K562 (cell line): ENCODE measurements at regions not wholly inside any gene's neighbourhood (a gene's known extent, or its start where the extent isn't known, plus 50 kb on each side); places are given as distances from the start of the nearest gene placed in this dataset.

Experiments used
- ATAC-seq: fragments of 200-7000 bp; cut with Tn5 transposase; 3 replicates; pipeline ENCODE4 v1.9.1; 2020; ENCODE audit warnings: moderate library complexity
- BruUV-seq: library from RNA; stranded (reverse); fragments of 400-500 nt; replicated peaks from 2 replicates; lab custom pipeline; 2021; lab: Mats Ljungman, UMichigan
- CTCF ChIA-PET: fragments of 300-600 bp; formaldehyde crosslinking; extraction: SDS; loops from one replicate; lab custom pipeline; 2021; ENCODE audit warnings: low intra/inter-chr PET ratio; lab: Yijun Ruan, JAX
- POLR2A ChIA-PET: fragments of 300-600, 350-650 bp; sonication (Branson Sonifier 250); formaldehyde crosslinking; extraction: SDS; loops from one replicate; lab custom pipeline; 2021; ENCODE audit warnings: antibody characterized with exemption, inconsistent platforms; lab: Yijun Ruan, JAX
- DNase-seq, 4 experiments: peaks; one replicate each; pipeline versions ENCODE4 v3.0.0 to v3.0.0-alpha.2; 2011 to 2018; ENCODE audit warnings: low spot score in 3 of 4, mixed read lengths in 3 of 4; ENCODE audit errors: extremely low read depth in 1 of 4
- FAIRE-seq: peaks from 2 replicates; lab custom pipeline; 2011; peaks lifted over from hg19 to GRCh38; lab: Jason Lieb, UNC
- H2AFZ ChIP-seq: 2 replicates; pipeline ENCODE4 v1.6.0; 2011; ENCODE audit warnings: low read depth, low read length, control low read depth, inconsistent platforms
- H3K27ac ChIP-seq: fragments of 200-600 bp; 3 replicates; pipeline ENCODE4 v1.8.0; 2011; ENCODE audit warnings: low read depth, mild to moderate bottlenecking, control low read depth, inconsistent platforms, low read length, moderate library complexity, mixed read lengths; ENCODE audit errors: extremely low read depth
- H3K27me3 ChIP-seq, 2 experiments: fragments of 300-600 bp in 1 of 2; 2 replicates in 1 of 2; 3 replicates in 1 of 2; pipeline versions ENCODE4 v1.6.0 to v1.8.0; 2011; ENCODE audit warnings: inconsistent platforms in 2 of 2, low read length in 2 of 2, mild to moderate bottlenecking in 1 of 2, mixed read lengths in 1 of 2, moderate library complexity in 1 of 2; ENCODE audit not compliant: control insufficient read depth in 2 of 2, insufficient read depth in 2 of 2
- H3K36me3 ChIP-seq: fragments of 300-600 bp; 3 replicates; pipeline ENCODE4 v1.8.0; 2011; ENCODE audit warnings: mild to moderate bottlenecking, low read length, inconsistent platforms; ENCODE audit not compliant: control insufficient read depth, insufficient read depth
- H3K4me1 ChIP-seq, 2 experiments: fragments of 200-600 bp in 1 of 2; replicated peaks in 1 of 2; 2 replicates in 1 of 2; 3 replicates in 1 of 2; pipeline versions ENCODE4 v1.5.1 to v1.8.0; 2011; ENCODE audit warnings: inconsistent platforms in 2 of 2, low read length in 2 of 2, mild to moderate bottlenecking in 1 of 2, mixed read lengths in 1 of 2, moderate library complexity in 1 of 2; ENCODE audit not compliant: control insufficient read depth in 2 of 2, insufficient read depth in 2 of 2
- H3K4me2 ChIP-seq: 2 replicates; pipeline ENCODE4 v1.6.1; 2011; ENCODE audit warnings: low read length, control low read depth, inconsistent platforms, mixed read lengths; ENCODE audit not compliant: insufficient read depth
- H3K4me3 ChIP-seq: fragments of 200-600 bp; sonication (generic), shearing (Covaris generic); 2 replicates; pipeline ENCODE4 v1.5.1; 2016; ENCODE audit warnings: control low read depth, inconsistent platforms
- H3K79me2 ChIP-seq: fragments of 200-600 bp; 3 replicates; pipeline ENCODE4 v1.8.0; 2011; ENCODE audit warnings: low read length, inconsistent platforms; ENCODE audit not compliant: control insufficient read depth, insufficient read depth
- H3K9ac ChIP-seq, 2 experiments: 2 replicates each; pipeline versions ENCODE4 v1.6.0 to v1.6.1; 2011; ENCODE audit warnings: low read depth in 2 of 2, low read length in 2 of 2, control low read depth in 1 of 2, inconsistent platforms in 1 of 2, mild to moderate bottlenecking in 1 of 2, mixed read lengths in 1 of 2; ENCODE audit not compliant: insufficient read depth in 1 of 2
- H3K9me1 ChIP-seq: one replicate; pipeline ENCODE4 v1.6.0; 2011; ENCODE audit warnings: inconsistent platforms, mild to moderate bottlenecking, low read length, moderate library complexity; ENCODE audit not compliant: control insufficient read depth, insufficient read depth
- H3K9me3 ChIP-seq: replicated peaks from 2 replicates; pipeline ENCODE4 v1.5.1; 2011; ENCODE audit warnings: low read depth, low read length, inconsistent platforms; ENCODE audit not compliant: control insufficient read depth, insufficient read depth
- H4K20me1 ChIP-seq: replicated peaks from 2 replicates; pipeline ENCODE4 v1.6.1; 2011; ENCODE audit warnings: low read length, inconsistent platforms, mixed read lengths; ENCODE audit not compliant: control insufficient read depth, insufficient read depth
- C11orf30 ChIP-seq: fragments of 450-650 bp; IDR thresholded peaks from 2 replicates; pipeline ENCODE4 v1.6.1; 2016; ENCODE audit warnings: low read depth, mild to moderate bottlenecking
- CBX2 ChIP-seq: fragments of 200-600 bp; sonication (generic); IDR thresholded peaks from one replicate; pipeline ENCODE4 v1.6.1; 2012; ENCODE audit warnings: mild to moderate bottlenecking, low read length, inconsistent platforms; ENCODE audit not compliant: insufficient read depth, poor library complexity, severe bottlenecking
- CHD2 ChIP-seq: IDR thresholded peaks from 2 replicates; pipeline ENCODE4 v1.6.1; 2011; ENCODE audit warnings: low read depth, low read length
- E2F1 ChIP-seq: sonication (generic); formaldehyde crosslinking; IDR thresholded peaks from 2 replicates; pipeline ENCODE4 v1.8.1; 2023; ENCODE audit warnings: mild to moderate bottlenecking, missing genetic modification reagents, moderate library complexity
- KDM2B ChIP-seq: fragments of 250-450 bp; sonication (Bioruptor Pico); IDR thresholded peaks from 2 replicates; pipeline ENCODE4 v1.8.0; 2021; ENCODE audit warnings: mild to moderate bottlenecking, moderate library complexity
- LARP7 ChIP-seq: fragments of 450-650 bp; IDR thresholded peaks from 2 replicates; pipeline ENCODE4 v1.6.1; 2016
- PML ChIP-seq: IDR thresholded peaks from 2 replicates; pipeline ENCODE4 v1.6.1; 2012; ENCODE audit warnings: low read length, inconsistent platforms
- PPARD ChIP-seq: fragments of 250-450 bp; sonication (Bioruptor Pico); IDR thresholded peaks from 2 replicates; pipeline ENCODE4 v1.8.0; 2022; ENCODE audit warnings: inconsistent platforms, mild to moderate bottlenecking, moderate library complexity
- RCOR1 ChIP-seq, 2 experiments: IDR thresholded peaks; 2 replicates each; pipeline ENCODE4 v1.6.1; 2012; ENCODE audit warnings: low read depth in 2 of 2, low read length in 2 of 2, borderline replicate concordance in 1 of 2, improper control_type of control experiment in 1 of 2
- ZBTB5 ChIP-seq: fragments of 450-650 bp; IDR thresholded peaks from 2 replicates; pipeline ENCODE4 v1.6.1; 2017; ENCODE audit warnings: antibody characterized with exemption
- ZC3H11A ChIP-seq: IDR thresholded peaks from 2 replicates; pipeline ENCODE4 v1.6.1; 2012; ENCODE audit warnings: low read depth, low read length, improper control_type of control experiment
- ZNF274 ChIP-seq: IDR thresholded peaks from 2 replicates; pipeline ENCODE4 v1.6.1; 2011; ENCODE audit warnings: low read depth, mild to moderate bottlenecking, low read length, moderate library complexity, borderline replicate concordance
- ZNF668 ChIP-seq: fragments of 250-450 bp; sonication (Bioruptor Pico); IDR thresholded peaks from 2 replicates; pipeline ENCODE4 v1.8.0; 2022; ENCODE audit warnings: mild to moderate bottlenecking, inconsistent platforms
- WGBS: fragments of 100-300 bp; shearing (Covaris generic); methylation state at CpG from one replicate; pipeline ENCODE4 v1.1.6; 2016; ENCODE audit warnings: low coverage, mixed read lengths; ENCODE audit not compliant: insufficient coverage; ENCODE audit errors: missing lambda C conversion rate; 5-methylcytosine and 5-hydroxymethylcytosine counted together
- in situ Hi-C: fragments of 300-500 bp; cut with MboI; formaldehyde crosslinking; loops from 4 replicates; pipeline ENCODE4 v1.15.0; 2018; ENCODE audit warnings: inconsistent platforms, mixed read lengths
- intact Hi-C: fragments of 100-400 bp; cut with micrococcal nuclease; formaldehyde crosslinking; loops from 2 replicates; pipeline ENCODE4 v1.14.2; 2022
- TF ChIP-seq, protein P1 (sequence below): fragments of 250-450 bp; sonication (Bioruptor Pico); IDR thresholded peaks from 2 replicates; pipeline ENCODE4 v1.4.0; 2020
- TF ChIP-seq, protein P2 (sequence below): fragments of 250-450 bp; sonication (Bioruptor Pico); IDR thresholded peaks from 2 replicates; pipeline ENCODE4 v1.4.0; 2020; ENCODE audit warnings: mild to moderate bottlenecking
- TF ChIP-seq, protein P3 (sequence below): sonication (generic); formaldehyde crosslinking; IDR thresholded peaks from 2 replicates; pipeline ENCODE4 v1.4.0; 2020; ENCODE audit warnings: mild to moderate bottlenecking, missing genetic modification reagents

- Histone ChIP-seq H3K9me3 (no peaks in the 10 kb centered on the region), H3K9me1 (no peaks in the 10 kb centered on the region), H3K9ac (no peak overlapping the region), H3K27me3 (peaks cover 2 to 11% of the 10 kb centered on the region in 2 experiments; a peak in 4 of 5 replicates), H3K27ac (no peak overlapping the region), H3K4me3 (no peak overlapping the region), H3K36me3 (no peaks in the 10 kb centered on the region), H4K20me1 (no peaks in the 10 kb centered on the region; the same call in 1 of the 2 replicates), H3K4me1 (no peaks in the 10 kb centered on the region), H3K4me2 (no peak overlapping the region), H3K79me2 (no peaks in the 10 kb centered on the region), H2AFZ (no peak overlapping the region)
- in situ Hi-C loops (loop anchor here (25.0 kb wide), 1 partner anchor 1249 kb away; no protein-coding TSS in a partner anchor), intact Hi-C loops (no loop called here)
- ATAC-seq: no peak
- ChIA-PET POLR2A (interaction anchor here (0.8 to 1.1 kb wide), 2 partner anchors 9 to 235 kb away, joined by 3 read pairs; no protein-coding TSS in a partner anchor), CTCF (no interaction called here)
- no peak for DNase-seq
- FAIRE-seq: no peak
- no TSS peak for BruUV-seq
- WGBS: under 1% methylated on average over 11 of the region's 11 CpGs
- no peak for TF ChIP-seq ZNF274
- no peak for TF ChIP-seq LARP7
- TF ChIP-seq, protein P1, sequence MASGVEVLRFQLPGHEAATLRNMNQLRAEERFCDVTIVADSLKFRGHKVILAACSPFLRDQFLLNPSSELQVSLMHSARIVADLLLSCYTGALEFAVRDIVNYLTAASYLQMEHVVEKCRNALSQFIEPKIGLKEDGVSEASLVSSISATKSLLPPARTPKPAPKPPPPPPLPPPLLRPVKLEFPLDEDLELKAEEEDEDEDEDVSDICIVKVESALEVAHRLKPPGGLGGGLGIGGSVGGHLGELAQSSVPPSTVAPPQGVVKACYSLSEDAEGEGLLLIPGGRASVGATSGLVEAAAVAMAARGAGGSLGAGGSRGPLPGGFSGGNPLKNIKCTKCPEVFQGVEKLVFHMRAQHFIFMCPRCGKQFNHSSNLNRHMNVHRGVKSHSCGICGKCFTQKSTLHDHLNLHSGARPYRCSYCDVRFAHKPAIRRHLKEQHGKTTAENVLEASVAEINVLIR (CRISPR knock-in tag): no peak
- no peak for TF ChIP-seq CHD2
- TF ChIP-seq C11orf30: no peak
- no peak for TF ChIP-seq ZBTB5
- no peak for TF ChIP-seq PPARD (CRISPR knock-in tag)
- TF ChIP-seq KDM2B: no peak
- TF ChIP-seq PML: no peak
- TF ChIP-seq CBX2: no peak
- TF ChIP-seq ZNF668 (CRISPR knock-in tag): no peak
- TF ChIP-seq, protein P2, sequence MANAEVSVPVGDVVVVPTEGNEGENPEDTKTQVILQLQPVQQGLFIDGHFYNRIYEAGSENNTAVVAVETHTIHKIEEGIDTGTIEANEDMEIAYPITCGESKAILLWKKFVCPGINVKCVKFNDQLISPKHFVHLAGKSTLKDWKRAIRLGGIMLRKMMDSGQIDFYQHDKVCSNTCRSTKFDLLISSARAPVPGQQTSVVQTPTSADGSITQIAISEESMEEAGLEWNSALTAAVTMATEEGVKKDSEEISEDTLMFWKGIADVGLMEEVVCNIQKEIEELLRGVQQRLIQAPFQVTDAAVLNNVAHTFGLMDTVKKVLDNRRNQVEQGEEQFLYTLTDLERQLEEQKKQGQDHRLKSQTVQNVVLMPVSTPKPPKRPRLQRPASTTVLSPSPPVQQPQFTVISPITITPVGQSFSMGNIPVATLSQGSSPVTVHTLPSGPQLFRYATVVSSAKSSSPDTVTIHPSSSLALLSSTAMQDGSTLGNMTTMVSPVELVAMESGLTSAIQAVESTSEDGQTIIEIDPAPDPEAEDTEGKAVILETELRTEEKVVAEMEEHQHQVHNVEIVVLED: no peak
- TF ChIP-seq, protein P3, sequence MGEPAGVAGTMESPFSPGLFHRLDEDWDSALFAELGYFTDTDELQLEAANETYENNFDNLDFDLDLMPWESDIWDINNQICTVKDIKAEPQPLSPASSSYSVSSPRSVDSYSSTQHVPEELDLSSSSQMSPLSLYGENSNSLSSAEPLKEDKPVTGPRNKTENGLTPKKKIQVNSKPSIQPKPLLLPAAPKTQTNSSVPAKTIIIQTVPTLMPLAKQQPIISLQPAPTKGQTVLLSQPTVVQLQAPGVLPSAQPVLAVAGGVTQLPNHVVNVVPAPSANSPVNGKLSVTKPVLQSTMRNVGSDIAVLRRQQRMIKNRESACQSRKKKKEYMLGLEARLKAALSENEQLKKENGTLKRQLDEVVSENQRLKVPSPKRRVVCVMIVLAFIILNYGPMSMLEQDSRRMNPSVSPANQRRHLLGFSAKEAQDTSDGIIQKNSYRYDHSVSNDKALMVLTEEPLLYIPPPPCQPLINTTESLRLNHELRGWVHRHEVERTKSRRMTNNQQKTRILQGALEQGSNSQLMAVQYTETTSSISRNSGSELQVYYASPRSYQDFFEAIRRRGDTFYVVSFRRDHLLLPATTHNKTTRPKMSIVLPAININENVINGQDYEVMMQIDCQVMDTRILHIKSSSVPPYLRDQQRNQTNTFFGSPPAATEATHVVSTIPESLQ (CRISPR knock-in tag): no peak
- no peak for TF ChIP-seq RCOR1 (IDR thresholded peaks at IDR 0.05; ENCODE audit: borderline replicate concordance in 1 of 2, low read depth in 2 of 2, low read length in 2 of 2)
- TF ChIP-seq ZC3H11A: no peak
- no peak for TF ChIP-seq E2F1 (CRISPR knock-in tag)
These were observed 196.1 kb upstream of the GALNT17 start for GRCh38 chr7:70935854-70936253.
